ENCODE measurements at regions not wholly inside any gene's neighbourhood (a gene's known extent, or its start where the extent isn't known, plus 50 kb on each side); places are given as distances from the start of the nearest gene placed in this dataset.

- TF ChIP-seq YY1 (IDR thresholded peaks at IDR 0.05; ENCODE audit: insufficient read depth, insufficient read length) (no peak), ZNF274 (IDR thresholded peaks at IDR 0.05; ENCODE audit: low read depth, low read length) (no peak), SUZ12 (IDR thresholded peaks at IDR 0.05; ENCODE audit: extremely low read depth, insufficient read depth, insufficient read length) (no peak)
These were observed 359.1 kb upstream of the TBX3 start for GRCh38 chr12:115043079-115043478.

Measured in NT2/D1 (cell line).